GM12878 (cell line): ENCODE measurements at regions not wholly inside any gene's neighbourhood (a gene's known extent, or its start where the extent isn't known, plus 50 kb on each side); places are given as distances from the start of the nearest gene placed in this dataset.

Source experiments
- ESRRA ChIP-seq: IDR thresholded peaks from 2 replicates; pipeline ENCODE4 v1.6.1; 2012; ENCODE audit warnings: mild to moderate bottlenecking, low read length, improper control_type of control experiment
- REST ChIP-seq: IDR thresholded peaks from 2 replicates; pipeline ENCODE4 v1.6.1; 2012; ENCODE audit warnings: mild to moderate bottlenecking, low read depth, low read length
- ZZZ3 ChIP-seq: IDR thresholded peaks from 2 replicates; pipeline ENCODE4 v1.6.1; 2011; ENCODE audit warnings: low read depth; ENCODE audit not compliant: control insufficient read depth, insufficient read length

- TF ChIP-seq REST (no peak), ESRRA (no peak), ZZZ3 (no peak)
These were observed 327.8 kb downstream of the PDGFC start for GRCh38 chr4:156643826-156644225.
